ENCODE measurements at regions not wholly inside any gene's neighbourhood (a gene's known extent, or its start where the extent isn't known, plus 50 kb on each side); places are given as distances from the start of the nearest gene placed in this dataset.

DNA sequence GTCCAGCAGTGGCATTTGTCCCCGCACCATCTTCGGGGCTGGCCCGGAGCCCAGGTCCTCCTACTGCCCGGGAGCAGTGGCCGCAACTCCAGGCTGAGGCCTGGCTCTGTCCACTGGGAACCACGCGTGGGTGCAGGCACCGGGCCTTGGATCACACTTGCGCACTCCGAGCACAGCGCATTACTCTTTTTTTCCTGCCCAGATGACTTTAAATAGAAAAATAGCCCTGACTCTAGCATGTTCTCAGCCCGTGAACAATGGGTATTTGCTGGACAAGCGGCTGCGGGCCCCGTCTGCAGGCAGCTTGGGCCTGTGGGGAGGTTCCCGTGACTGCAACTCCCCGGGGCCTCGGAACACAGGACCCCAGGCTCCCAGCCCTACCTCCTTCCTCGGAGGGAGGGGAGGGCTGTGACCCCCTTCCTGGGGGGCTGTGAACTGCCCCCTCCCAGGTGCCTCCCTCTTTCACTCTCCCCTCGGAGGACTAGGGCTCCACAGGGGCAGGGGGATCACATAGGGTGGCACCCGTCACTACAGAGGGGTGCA, 162.2 kb downstream of the TBXT start:
- TF ChIP-seq RELA (CRISPR knock-in tag; IDR thresholded peaks at IDR 0.05; ENCODE audit: borderline replicate concordance) (no peak), NFYB (CRISPR knock-in tag; conservative IDR thresholded peaks at IDR 0.05; ENCODE audit: low read depth) (no peak)
